GM23338 (cell line): ENCODE measurements at regions not wholly inside any gene's neighbourhood (a gene's known extent, or its start where the extent isn't known, plus 50 kb on each side); places are given as distances from the start of the nearest gene placed in this dataset.

ENCODE experiments used
- ATAC-seq: fragments of 200-7000 bp; cut with Tn5 transposase; 3 replicates; pipeline ENCODE4 v1.9.1; 2020
- DNase-seq: peaks from one replicate; pipeline ENCODE4 v3.0.0-alpha.2; 2015; ENCODE audit warnings: low spot score
- H2AFZ ChIP-seq: fragments of 200-600 bp; sonication (generic); 2 replicates; pipeline ENCODE4 v1.8.0; 2016; ENCODE audit warnings: antibody characterized with exemption, mild to moderate bottlenecking, moderate library complexity
- H3F3A ChIP-seq: fragments of 200-600 bp; sonication (generic); replicated peaks from 2 replicates; pipeline ENCODE4 v1.8.0; 2017; ENCODE audit warnings: antibody characterized with exemption, mixed run types, low read depth
- H3K27ac ChIP-seq: fragments of 200-600 bp; sonication (generic); 2 replicates; pipeline ENCODE4 v1.6.1; 2016; ENCODE audit warnings: low read depth
- H3K27me3 ChIP-seq: fragments of 200-600 bp; sonication (generic); 2 replicates; pipeline ENCODE4 v1.8.0; 2016; ENCODE audit warnings: mild to moderate bottlenecking, mixed run types, moderate library complexity; ENCODE audit not compliant: insufficient read depth
- H3K36me3 ChIP-seq: fragments of 200-600 bp; sonication (generic); 2 replicates; pipeline ENCODE4 v1.8.0; 2016; ENCODE audit warnings: mild to moderate bottlenecking; ENCODE audit not compliant: insufficient read depth
- H3K4me1 ChIP-seq: fragments of 200-600 bp; sonication (generic); 2 replicates; pipeline ENCODE4 v1.8.0; 2016; ENCODE audit warnings: mild to moderate bottlenecking, moderate library complexity; ENCODE audit not compliant: insufficient read depth
- H3K4me2 ChIP-seq: fragments of 200-600 bp; sonication (generic); 2 replicates; pipeline ENCODE4 v1.7.1; 2017; ENCODE audit warnings: mixed run types
- H3K4me3 ChIP-seq: fragments of 200-600 bp; sonication (generic); 2 replicates; pipeline ENCODE4 v1.6.1; 2016; ENCODE audit warnings: mixed run types
- H3K79me2 ChIP-seq: fragments of 200-600 bp; sonication (generic); replicated peaks from 2 replicates; pipeline ENCODE4 v1.8.0; 2017; ENCODE audit warnings: mild to moderate bottlenecking; ENCODE audit not compliant: insufficient read depth
- H3K9me2 ChIP-seq: fragments of 200-600 bp; sonication (generic); 2 replicates; pipeline ENCODE4 v1.8.0; 2017; ENCODE audit not compliant: insufficient read depth
- H4K20me1 ChIP-seq: fragments of 200-600 bp; sonication (generic); replicated peaks from 2 replicates; pipeline ENCODE4 v1.8.0; 2017; ENCODE audit warnings: mild to moderate bottlenecking; ENCODE audit not compliant: insufficient read depth
- H3K27ac Mint-ChIP-seq: 2 replicates; pipeline ENCODE4 v1.8.0; 2020; ENCODE audit warnings: inconsistent platforms, mild to moderate bottlenecking, moderate library complexity, mixed read lengths
- H3K27me3 Mint-ChIP-seq: 3 replicates; pipeline ENCODE4 v1.8.0; 2022; ENCODE audit warnings: low read depth, mild to moderate bottlenecking, moderate library complexity, mixed read lengths, inconsistent platforms; ENCODE audit not compliant: insufficient read depth, poor library complexity
- H3K36me3 Mint-ChIP-seq: 3 replicates; pipeline ENCODE4 v1.8.0; 2021; ENCODE audit warnings: low read depth, mild to moderate bottlenecking, inconsistent platforms, moderate library complexity, mixed read lengths
- H3K4me1 Mint-ChIP-seq: 3 replicates; pipeline ENCODE4 v1.8.0; 2020; ENCODE audit warnings: mild to moderate bottlenecking, inconsistent platforms, mixed read lengths
- H3K4me3 Mint-ChIP-seq: 3 replicates; pipeline ENCODE4 v1.8.0; 2021; ENCODE audit warnings: moderate library complexity, mild to moderate bottlenecking, inconsistent platforms, mixed read lengths
- H3K9me3 Mint-ChIP-seq: 3 replicates; pipeline ENCODE4 v1.8.0; 2020; ENCODE audit warnings: moderate library complexity, mild to moderate bottlenecking, inconsistent platforms, mixed read lengths
- CTCF ChIP-seq, 2 experiments: fragments of 200-600 bp in 1 of 2; sonication (generic) in 1 of 2; conservative IDR thresholded peaks; 2 replicates each; pipeline versions ENCODE4 v1.5.1 to v1.6.1; 2016 to 2017; ENCODE audit warnings: antibody characterized with exemption in 2 of 2, low read depth in 2 of 2, mild to moderate bottlenecking in 2 of 2, moderate library complexity in 1 of 2
- NANOG ChIP-seq: IDR thresholded peaks from 2 replicates; pipeline ENCODE4 v1.6.1; 2016; ENCODE audit warnings: antibody characterized with exemption, borderline replicate concordance
- POLR2AphosphoS5 ChIP-seq: IDR thresholded peaks from 2 replicates; pipeline ENCODE4 v1.6.1; 2016; ENCODE audit warnings: antibody characterized with exemption, low read depth
- ZNF331 ChIP-seq: fragments of 250-450 bp; sonication (Bioruptor Pico); IDR thresholded peaks from 2 replicates; pipeline ENCODE4 v1.5.0; 2020; ENCODE audit warnings: low read depth, mild to moderate bottlenecking, moderate library complexity
- ZNF462 ChIP-seq: fragments of 250-450 bp; sonication (Bioruptor Pico); IDR thresholded peaks from 2 replicates; pipeline ENCODE4 v1.5.0; 2020; ENCODE audit warnings: mild to moderate bottlenecking, moderate library complexity

- Histone ChIP-seq H3K79me2 (no peaks in the 10 kb centered on the region), H3K4me1 (no peaks in the 10 kb centered on the region), H3K9me2 (no peaks in the 10 kb centered on the region), H3K4me3 (no peak overlapping the region), H3K4me2 (no peak overlapping the region), H2AFZ (no peak overlapping the region), H3K36me3 (no peaks in the 10 kb centered on the region), H3K27ac (no peak overlapping the region), H4K20me1 (no peaks in the 10 kb centered on the region), H3K27me3 (no peaks in the 10 kb centered on the region), H3F3A (no peaks in the 10 kb centered on the region)
- DNase-seq: no peak
- Mint-ChIP-seq H3K27me3 (peaks cover 4% of the 10 kb centered on the region), H3K4me3 (no peak overlapping the region), H3K4me1 (peaks cover 4% of the 10 kb centered on the region; the same call in 2 of the 3 replicates), H3K36me3 (no peaks in the 10 kb centered on the region), H3K9me3 (no peaks in the 10 kb centered on the region), H3K27ac (no peak overlapping the region)
- no peak for TF ChIP-seq NANOG
- TF ChIP-seq ZNF462 (CRISPR knock-in tag): no peak
- TF ChIP-seq ZNF331: no peak
- no peak for TF ChIP-seq POLR2AphosphoS5
- no peak for TF ChIP-seq CTCF (conservative IDR thresholded peaks at IDR 0.05; ENCODE audit: low read depth in 2 of 2)
- ATAC-seq: no peak
These were observed 55.4 kb upstream of the MIER3 start for GRCh38 chr5:57007344-57007743.
